LNCaP clone FGC (cell line): ENCODE measurements at regions not wholly inside any gene's neighbourhood (a gene's known extent, or its start where the extent isn't known, plus 50 kb on each side); places are given as distances from the start of the nearest gene placed in this dataset.

ENCODE experiments used
- DNase-seq: peaks from one replicate; pipeline ENCODE4 v3.0.0-alpha.2; 2011; ENCODE audit warnings: low read depth
- H3K4me3 ChIP-seq: 2 replicates; pipeline ENCODE4 v1.5.1; 2011; ENCODE audit warnings: mild to moderate bottlenecking, low read depth, low read length, control low read depth
- CTCF ChIP-seq: IDR thresholded peaks from 2 replicates; pipeline ENCODE4 v1.5.1; 2012; ENCODE audit warnings: mild to moderate bottlenecking; ENCODE audit not compliant: control insufficient read depth, insufficient read depth; ENCODE audit errors: extremely low read depth

- no peak overlapping the region for H3K4me3 ChIP-seq
- TF ChIP-seq CTCF: no peak
- no peak for DNase-seq
Observed at GRCh38 chr12:24055747-24056146, 106.3 kb upstream of the SOX5 start.

- no peak for DNase-seq
- H3K4me3 ChIP-seq: no peak overlapping the region
- TF ChIP-seq CTCF: no peak
Observed at GRCh38 chr12:24054416-24054815, 104.9 kb upstream of the SOX5 start.

- TF ChIP-seq CTCF: no peak
- DNase-seq: no peak
- H3K4me3 ChIP-seq: no peak overlapping the region
Observed at GRCh38 chr12:24049728-24050127, 100.3 kb upstream of the SOX5 start.

- DNase-seq: no peak
Observed at GRCh38 chr12:24049101-24049500, 99.6 kb upstream of the SOX5 start.

GRCh38 chr12:24048446-24048845 lies 99.0 kb upstream of the SOX5 start:
- H3K4me3 ChIP-seq: no peak overlapping the region
- DNase-seq: no peak
- TF ChIP-seq CTCF: no peak

More at GRCh38 chr12:24049101-24049500, 99.6 kb upstream of the SOX5 start:
- no peak overlapping the region for H3K4me3 ChIP-seq
- no peak for TF ChIP-seq CTCF

- H3K4me3 ChIP-seq: no peak overlapping the region
- no peak for DNase-seq
- no peak for TF ChIP-seq CTCF
Observed at GRCh38 chr12:24047326-24047725, 97.9 kb upstream of the SOX5 start.

- no peak overlapping the region for H3K4me3 ChIP-seq
- DNase-seq: no peak
- TF ChIP-seq CTCF: no peak
Observed at GRCh38 chr12:24045816-24046257, 96.4 kb upstream of the SOX5 start.
